ENCODE measurements at regions not wholly inside any gene's neighbourhood (a gene's known extent, or its start where the extent isn't known, plus 50 kb on each side); places are given as distances from the start of the nearest gene placed in this dataset.
A peak's percentile ranks its signal among the peaks of the same experiment; 100 is the strongest.

DNA sequence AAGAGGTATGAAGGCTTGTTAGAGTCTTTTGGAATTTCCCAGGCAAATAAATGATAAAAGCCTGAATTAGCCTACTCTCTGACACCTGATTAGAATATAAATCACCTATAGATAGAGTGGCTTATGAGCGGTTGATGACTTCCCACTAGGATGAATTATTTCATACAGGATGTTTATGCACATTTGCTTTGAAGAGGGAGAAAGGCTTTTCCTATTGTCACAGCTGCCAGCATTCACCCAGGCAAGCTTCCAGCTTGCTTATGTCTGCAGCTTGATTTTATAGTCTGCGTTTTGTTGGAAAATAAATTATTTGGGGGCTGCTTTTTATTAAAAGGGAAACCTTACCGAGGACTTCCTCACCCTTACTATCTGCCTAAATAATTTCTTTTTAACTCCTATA is 51.3 kb upstream of the EIF2S2 start:
- no peak for DNase-seq

GRCh38 chr20:34164381-34164984 is 52.4 kb upstream of the EIF2S2 start:
- DNase-seq, result no peak

DNA sequence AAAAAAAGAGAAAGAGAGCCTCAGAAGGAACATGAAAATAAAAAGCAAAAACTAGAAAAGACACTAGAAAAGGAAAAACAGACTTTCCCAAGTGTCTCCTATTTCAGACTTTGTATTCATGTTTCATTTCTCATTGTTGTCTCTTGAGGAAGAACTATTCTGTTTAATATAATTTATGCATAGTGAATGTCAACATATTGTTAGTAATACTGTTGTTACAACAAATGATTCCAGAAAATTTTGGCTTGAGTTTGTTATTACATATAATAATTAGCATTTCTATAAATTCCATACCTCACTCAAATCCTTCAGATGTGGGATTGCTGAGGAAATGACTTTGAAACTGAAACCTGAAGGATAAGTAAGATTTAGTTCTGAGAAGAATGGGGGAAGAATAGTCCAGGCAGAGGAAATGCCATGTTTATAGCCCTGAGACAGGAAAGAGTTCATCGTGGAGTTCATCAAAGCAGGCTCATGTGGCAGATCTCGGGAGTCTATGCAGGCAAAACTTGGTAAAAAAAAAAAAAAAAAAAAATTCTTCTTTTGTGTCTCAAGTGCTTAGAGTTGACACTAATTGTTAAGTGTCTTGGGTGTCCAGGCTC is 53.1 kb upstream of the EIF2S2 start:
- DNase-seq, result no peak

GRCh38 chr20:34171640-34172039 is 59.6 kb upstream of the EIF2S2 start:
- no peak for DNase-seq

DNA sequence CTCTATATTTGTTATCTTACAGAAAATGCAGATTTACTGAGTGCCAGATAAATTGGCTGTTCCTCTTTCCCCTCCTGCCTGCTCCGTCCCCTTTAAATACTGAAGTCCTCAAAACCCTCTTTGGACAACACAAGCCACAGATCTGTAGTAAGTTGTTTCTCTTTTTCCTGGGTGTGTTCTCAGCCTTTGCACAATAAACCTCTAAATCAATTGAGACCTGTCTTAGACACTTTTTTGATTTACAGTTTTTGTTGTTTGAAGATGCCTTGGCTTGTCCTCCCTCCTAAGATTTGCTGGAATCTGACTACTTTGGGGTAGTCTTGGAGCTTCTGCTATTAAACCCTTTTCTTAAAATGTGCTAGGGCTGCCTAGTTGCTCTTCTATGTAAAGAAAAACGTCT is 60.9 kb upstream of the EIF2S2 start:
- DNase-seq, result no peak

GRCh38 chr20:34175079-34175478 is 63.0 kb upstream of the EIF2S2 start:
- DNase-seq, result no peak

DNA sequence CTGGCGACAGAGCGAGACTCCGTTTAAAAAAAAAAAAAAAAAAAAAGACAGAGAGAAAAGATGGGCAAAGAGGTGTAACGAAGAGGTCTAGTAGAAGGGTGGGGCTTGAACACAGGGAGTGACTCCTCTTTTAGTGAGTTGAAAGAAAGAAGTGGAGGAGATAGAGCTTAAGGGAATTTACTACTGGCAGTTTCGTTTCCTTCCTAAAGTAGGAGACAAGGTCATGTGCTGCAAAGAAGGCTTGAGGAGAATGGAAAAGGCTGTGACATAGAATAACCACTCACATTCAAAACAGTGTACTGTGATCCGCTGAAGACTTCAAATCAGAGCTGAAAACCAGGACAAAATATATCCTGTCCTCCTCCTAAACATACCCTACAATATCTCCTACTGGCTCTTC is 63.8 kb upstream of the EIF2S2 start:
- no peak for DNase-seq

DNA sequence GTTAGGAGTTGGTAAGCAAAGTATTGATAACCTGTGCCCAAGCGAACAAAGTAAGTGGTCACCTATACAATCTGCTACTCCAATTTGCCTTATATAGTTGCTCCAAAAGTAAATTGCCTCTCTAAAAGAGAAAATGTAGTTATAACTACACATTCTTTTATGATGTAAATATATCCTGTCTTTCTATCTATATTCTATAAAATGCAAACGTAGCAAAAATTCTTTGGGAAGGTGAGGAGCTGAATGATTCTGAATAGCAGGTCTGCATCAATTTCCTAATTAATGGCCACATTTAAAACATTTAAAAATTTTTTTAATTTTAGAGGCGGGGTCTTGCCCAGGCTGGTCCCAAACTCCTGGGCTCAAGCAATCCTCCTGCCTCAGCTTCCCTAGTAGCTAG is 64.2 kb upstream of the ASIP start:
- no peak for DNase-seq

GRCh38 chr20:34179637-34180360 is 61.4 kb upstream of the ASIP start:
- no peak for DNase-seq

DNA sequence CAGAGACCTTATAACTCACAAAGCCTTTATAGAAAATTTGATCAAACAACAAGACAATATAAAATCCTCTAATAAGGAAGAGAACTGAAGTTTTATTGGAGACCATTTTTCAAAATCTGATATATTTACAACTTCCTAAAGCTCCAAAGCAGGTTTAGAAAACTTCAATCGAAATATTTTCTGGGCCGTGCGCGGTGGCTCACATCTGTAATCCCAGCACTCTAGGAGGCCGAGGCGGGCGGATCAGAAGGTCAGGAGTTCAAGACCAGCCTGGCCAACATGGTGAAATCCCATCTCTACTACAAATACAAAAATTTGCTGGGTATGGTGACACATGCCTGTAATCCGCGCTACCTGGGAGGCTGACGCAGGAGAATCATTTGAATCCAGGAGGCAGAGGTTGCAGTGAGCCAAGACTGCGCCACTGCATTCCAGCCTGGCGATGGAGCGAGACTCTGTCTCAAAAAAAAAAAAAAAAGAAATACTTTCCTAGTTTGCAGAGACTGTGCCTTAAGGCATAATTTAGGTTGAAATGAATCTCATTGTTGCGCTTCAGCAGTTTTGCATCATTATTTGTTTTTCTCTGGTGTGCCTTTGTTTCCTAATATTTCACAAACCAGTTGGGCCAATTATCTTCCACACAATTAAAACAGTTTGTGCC is 60.6 kb upstream of the ASIP start:
- DNase-seq, result no peak

- no peak for DNase-seq
Observed at GRCh38 chr20:34181484-34181883, 59.7 kb upstream of the ASIP start.

GRCh38 chr20:34185766-34186620 is 55.2 kb upstream of the ASIP start:
- DNase-seq, result no peak

DNA sequence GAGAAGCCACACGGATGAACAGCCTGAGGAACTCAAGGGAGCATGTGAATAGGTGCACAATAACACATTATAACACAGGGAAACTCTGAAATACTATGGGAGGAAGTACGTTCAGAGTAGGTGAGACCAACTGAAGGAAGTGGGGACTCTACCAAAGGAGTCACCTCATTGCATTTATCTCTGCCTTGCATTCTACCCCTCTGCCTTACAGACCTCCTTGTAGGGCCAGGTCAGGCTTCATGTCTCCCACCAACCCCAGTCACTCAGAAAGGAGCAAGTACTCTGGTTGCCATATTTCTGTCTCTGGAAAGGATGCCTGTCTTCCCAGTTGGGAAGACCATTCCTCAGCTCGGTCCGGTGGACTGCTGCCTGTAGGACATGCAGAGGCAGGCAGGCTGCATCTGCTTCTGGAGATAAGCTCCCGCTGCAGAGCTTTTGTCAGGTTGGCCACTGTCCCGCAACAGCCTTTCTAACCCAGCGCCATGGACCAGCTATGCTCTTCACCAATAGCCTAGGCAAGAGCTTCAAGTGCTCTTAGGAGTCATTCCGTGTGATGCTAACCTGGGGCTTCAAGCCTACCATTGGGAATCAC is 51.6 kb upstream of the ASIP start:
- no peak for DNase-seq

GRCh38 chr20:34190262-34190661 is 51.0 kb upstream of the ASIP start:
- DNase-seq, result no peak

GRCh38 chr20:34190679-34191090 is 50.5 kb upstream of the ASIP start:
- peak; percentile 14 for DNase-seq

Measured in NCI-H2171 (cell line).